Endothelial cell of umbilical vein (primary cell): ENCODE measurements at regions not wholly inside any gene's neighbourhood (a gene's known extent, or its start where the extent isn't known, plus 50 kb on each side); places are given as distances from the start of the nearest gene placed in this dataset.

Experiments used
- BruUV-seq: library from RNA; stranded (reverse); fragments of 400-500 nt; replicated peaks from 2 replicates; lab custom pipeline; 2021; lab: Mats Ljungman, UMichigan
- CTCF ChIA-PET: fragments of 300-600, 350-600 bp; sonication (Branson Sonifier 250); formaldehyde crosslinking; loops from one replicate; lab custom pipeline; 2021; ENCODE audit warnings: antibody characterized with exemption, inconsistent platforms; lab: Charles Lee
- POLR2A ChIA-PET: fragments of 300-600, 350-600 bp; sonication (Branson Sonifier 250); formaldehyde crosslinking; loops from one replicate; lab custom pipeline; 2021; ENCODE audit warnings: antibody characterized with exemption, inconsistent platforms; lab: Charles Lee
- DNase-seq: peaks from one replicate; pipeline ENCODE4 v3.0.0-alpha.2; 2011; ENCODE audit warnings: low read depth, low spot score
- FAIRE-seq: peaks from 2 replicates; lab custom pipeline; 2011; peaks lifted over from hg19 to GRCh38; lab: Jason Lieb, UNC
- H2AFZ ChIP-seq: 2 replicates; pipeline ENCODE4 v1.6.0; 2012; ENCODE audit warnings: low read depth, low read length, control low read depth, inconsistent platforms
- H3K27ac ChIP-seq: 2 replicates; pipeline ENCODE4 v1.5.1; 2011; ENCODE audit warnings: low read depth, mild to moderate bottlenecking, control low read depth, low read length, moderate library complexity; ENCODE audit not compliant: insufficient read depth
- H3K27me3 ChIP-seq, 2 experiments: 2 replicates each; pipeline versions ENCODE4 v1.6.0 to v1.6.1; 2011; ENCODE audit warnings: low read length in 2 of 2, mixed read lengths in 1 of 2; ENCODE audit not compliant: control insufficient read depth in 2 of 2, insufficient read depth in 2 of 2
- H3K36me3 ChIP-seq, 2 experiments: 2 replicates in 1 of 2; 3 replicates in 1 of 2; pipeline ENCODE4 v1.5.1; 2011; ENCODE audit warnings: low read length in 2 of 2, mild to moderate bottlenecking in 1 of 2, moderate library complexity in 1 of 2; ENCODE audit not compliant: control insufficient read depth in 2 of 2, insufficient read depth in 2 of 2; ENCODE audit errors: extremely low read depth in 1 of 2
- H3K4me1 ChIP-seq: 3 replicates; pipeline ENCODE4 v1.5.1; 2011; ENCODE audit warnings: mild to moderate bottlenecking, low read length; ENCODE audit not compliant: control insufficient read depth, insufficient read depth; ENCODE audit errors: extremely low read depth
- H3K4me2 ChIP-seq: 2 replicates; pipeline ENCODE4 v1.6.1; 2011; ENCODE audit warnings: low read length, control low read depth, mixed read lengths; ENCODE audit not compliant: insufficient read depth
- H3K4me3 ChIP-seq, 3 experiments: fragments of 200-600 bp in 1 of 3; sonication (generic), shearing (Covaris generic) in 1 of 3; replicated peaks in 1 of 3; 2 replicates each; pipeline ENCODE4 v1.5.1; 2011 to 2016; ENCODE audit warnings: control low read depth in 3 of 3, low read length in 3 of 3, mild to moderate bottlenecking in 2 of 3, inconsistent platforms in 1 of 3, low read depth in 1 of 3, moderate library complexity in 1 of 3; ENCODE audit not compliant: insufficient read depth in 1 of 3
- H3K79me2 ChIP-seq: 2 replicates; pipeline ENCODE4 v1.6.0; 2012; ENCODE audit warnings: low read length, inconsistent platforms; ENCODE audit not compliant: control insufficient read depth, insufficient read depth
- H3K9ac ChIP-seq: replicated peaks from 2 replicates; pipeline ENCODE3; 2011; ENCODE audit warnings: low read length, control low read depth; ENCODE audit not compliant: insufficient read depth; ENCODE audit errors: extremely low read depth
- H3K9me1 ChIP-seq: replicated peaks from 3 replicates; pipeline ENCODE4 v1.6.0; 2011; ENCODE audit warnings: mild to moderate bottlenecking, low read length; ENCODE audit not compliant: control insufficient read depth, insufficient read depth; ENCODE audit errors: extremely low read depth
- H3K9me3 ChIP-seq: replicated peaks from 2 replicates; pipeline ENCODE4 v1.5.1; 2012; ENCODE audit warnings: low read length, inconsistent platforms; ENCODE audit not compliant: control insufficient read depth, insufficient read depth
- H4K20me1 ChIP-seq: replicated peaks from 2 replicates; pipeline ENCODE3; 2011; ENCODE audit warnings: mild to moderate bottlenecking, low read length; ENCODE audit not compliant: control insufficient read depth, insufficient read depth; ENCODE audit errors: extremely low read depth
- CTCF ChIP-seq, 2 donors: IDR thresholded peaks; 1 replicate in 1 of 2; 2 replicates in 1 of 2; pipeline ENCODE4 v1.5.1; 2011; ENCODE audit warnings: low read length in 2 of 2, mild to moderate bottlenecking in 2 of 2, moderate library complexity in 2 of 2, control low read depth in 1 of 2, inconsistent platforms in 1 of 2, low read depth in 1 of 2; ENCODE audit not compliant: insufficient read depth in 1 of 2; ENCODE audit errors: extremely low read depth in 1 of 2
- EZH2 ChIP-seq: IDR thresholded peaks from 2 replicates; pipeline ENCODE4 v1.6.1; 2012; ENCODE audit warnings: borderline replicate concordance, low read depth, mild to moderate bottlenecking, moderate library complexity, low read length, inconsistent platforms; ENCODE audit not compliant: severe bottlenecking
- FOS ChIP-seq: IDR thresholded peaks from 2 replicates; pipeline ENCODE4 v1.6.1; 2011; ENCODE audit warnings: mild to moderate bottlenecking, low read length, moderate library complexity, borderline replicate concordance; ENCODE audit not compliant: insufficient read depth
- GATA2 ChIP-seq: IDR thresholded peaks from 2 replicates; pipeline ENCODE4 v1.7.0; 2011; ENCODE audit warnings: low read depth, mild to moderate bottlenecking, moderate library complexity, mixed read lengths, low read length; ENCODE audit not compliant: insufficient read length, insufficient read depth
- JUN ChIP-seq: IDR thresholded peaks from 2 replicates; pipeline ENCODE4 v1.6.1; 2011; ENCODE audit warnings: borderline replicate concordance, low read depth; ENCODE audit not compliant: insufficient read length, insufficient read depth
- MAX ChIP-seq: IDR thresholded peaks from 2 replicates; pipeline ENCODE4 v1.6.1; 2011; ENCODE audit not compliant: insufficient read depth, insufficient read length
- MYC ChIP-seq: IDR thresholded peaks from one replicate; pipeline ENCODE4 v1.6.1; 2011; ENCODE audit warnings: mild to moderate bottlenecking, low read depth, low read length
- POLR2A ChIP-seq: IDR thresholded peaks from 2 replicates; pipeline ENCODE4 v1.6.1; 2012; ENCODE audit warnings: low read depth, mild to moderate bottlenecking, control low read depth, low read length
- POLR2AphosphoS5 ChIP-seq: IDR thresholded peaks from 2 replicates; pipeline ENCODE4 v1.6.1; 2012; ENCODE audit warnings: low read depth, mild to moderate bottlenecking, control low read depth, low read length, moderate library complexity; ENCODE audit not compliant: insufficient read depth
- dilution Hi-C: fragments of 300-500 bp; cut with MboI; formaldehyde crosslinking; loops from one replicate; pipeline ENCODE4 v1.15.0; 2019; ENCODE audit warnings: low sequenced_read_pairs; ENCODE audit not compliant: extremely low pct_ligation_motif_present
- intact Hi-C: fragments of 100-400 bp; cut with micrococcal nuclease; formaldehyde crosslinking; loops from one replicate; pipeline ENCODE4 v1.10.0; 2022

DNA sequence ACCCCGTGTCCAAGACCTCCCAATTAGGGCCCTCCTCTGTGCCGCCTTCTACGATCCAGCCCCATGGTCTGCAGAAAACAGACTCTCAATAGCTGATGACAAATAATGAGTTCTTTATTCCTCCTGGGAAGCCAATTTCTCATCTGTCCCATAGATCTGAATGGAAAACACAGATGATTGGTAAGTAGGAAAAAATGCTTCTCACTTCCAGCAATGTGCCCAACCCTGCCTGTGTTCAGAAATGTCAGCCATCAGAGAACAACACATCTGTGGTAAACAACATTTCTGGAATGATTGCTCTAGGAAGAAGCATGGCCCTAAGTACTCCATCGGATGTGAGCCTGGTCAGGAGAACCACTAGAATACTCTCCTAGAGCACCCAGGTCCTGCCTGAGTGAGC is 240.5 kb upstream of the HES1 start:
- POLR2A ChIA-PET: no interaction called here
- no TSS peak for BruUV-seq
- H3K4me1 ChIP-seq: no peaks in the 10 kb centered on the region
- H4K20me1 ChIP-seq: no peaks in the 10 kb centered on the region
- no peak overlapping the region for H2AFZ ChIP-seq
- no peaks in the 10 kb centered on the region for H3K79me2 ChIP-seq
- no peak overlapping the region for H3K27ac ChIP-seq
- H3K4me2 ChIP-seq: no peak overlapping the region
- no peak overlapping the region for H3K4me3 ChIP-seq
- H3K9ac ChIP-seq: no peak overlapping the region
- dilution Hi-C loops: no loop called here
- DNase-seq (no peak), FAIRE-seq (no peak)
- no peaks in the 10 kb centered on the region for H3K36me3 ChIP-seq
- peaks cover 0 to 4% of the 10 kb centered on the region in 2 experiments for H3K27me3 ChIP-seq
- H3K9me1 ChIP-seq: no peaks in the 10 kb centered on the region
- no peaks in the 10 kb centered on the region for H3K9me3 ChIP-seq
- TF ChIP-seq POLR2A (no peak), MYC (no peak), MAX (no peak), GATA2 (no peak), CTCF (IDR thresholded peaks at IDR 0.05; ENCODE audit: extremely low read depth in 1 of 2, insufficient read depth in 1 of 2, low read depth in 1 of 2, low read length in 2 of 2) (no peak), POLR2AphosphoS5 (no peak), FOS (no peak), EZH2 (no peak), JUN (no peak)
- intact Hi-C loops: no loop called here
- CTCF ChIA-PET: no interaction called here
